GM13977 (cell line): ENCODE measurements at regions not wholly inside any gene's neighbourhood (a gene's known extent, or its start where the extent isn't known, plus 50 kb on each side); places are given as distances from the start of the nearest gene placed in this dataset.

ENCODE experiments used
- DNase-seq: peaks from one replicate; pipeline ENCODE4 v3.0.0; 2012; ENCODE audit warnings: low spot score
- in situ Hi-C: fragments of 300-500 bp; cut with MboI; formaldehyde crosslinking; loops from one replicate; pipeline ENCODE4 v1.12.0; 2022; ENCODE audit warnings: low sequenced_read_pairs, low pct_unique_long_range_greater_than_20kb, mixed read lengths, inconsistent platforms; ENCODE audit not compliant: unreplicated experiment
- TF ChIP-seq, protein P1 (sequence below): IDR thresholded peaks from 2 replicates; pipeline ENCODE4 v1.5.1; 2012; ENCODE audit warnings: mild to moderate bottlenecking, control low read depth; ENCODE audit not compliant: insufficient read depth; ENCODE audit errors: extremely low read depth, missing control alignments

DNA sequence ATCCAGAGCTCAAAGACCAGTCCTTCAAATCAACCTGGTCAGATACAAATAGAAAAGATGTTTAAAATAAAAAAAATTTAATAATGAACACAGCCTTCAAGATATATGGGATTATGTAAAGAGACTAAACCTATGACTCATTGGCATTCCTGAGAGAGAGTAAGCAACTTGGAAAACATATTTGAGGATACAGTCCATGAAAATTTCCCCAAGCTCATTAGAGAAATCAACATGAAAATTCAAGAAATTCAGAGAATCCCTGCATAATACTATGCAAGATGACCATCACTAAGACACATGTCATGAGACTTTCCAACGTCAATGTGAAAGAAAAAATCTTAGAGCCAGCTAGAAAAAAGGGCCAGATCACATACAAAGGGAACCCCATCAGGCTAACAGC lies 512.9 kb upstream of the PTGER4 start:
- in situ Hi-C loops: no loop called here
- TF ChIP-seq, protein P1, sequence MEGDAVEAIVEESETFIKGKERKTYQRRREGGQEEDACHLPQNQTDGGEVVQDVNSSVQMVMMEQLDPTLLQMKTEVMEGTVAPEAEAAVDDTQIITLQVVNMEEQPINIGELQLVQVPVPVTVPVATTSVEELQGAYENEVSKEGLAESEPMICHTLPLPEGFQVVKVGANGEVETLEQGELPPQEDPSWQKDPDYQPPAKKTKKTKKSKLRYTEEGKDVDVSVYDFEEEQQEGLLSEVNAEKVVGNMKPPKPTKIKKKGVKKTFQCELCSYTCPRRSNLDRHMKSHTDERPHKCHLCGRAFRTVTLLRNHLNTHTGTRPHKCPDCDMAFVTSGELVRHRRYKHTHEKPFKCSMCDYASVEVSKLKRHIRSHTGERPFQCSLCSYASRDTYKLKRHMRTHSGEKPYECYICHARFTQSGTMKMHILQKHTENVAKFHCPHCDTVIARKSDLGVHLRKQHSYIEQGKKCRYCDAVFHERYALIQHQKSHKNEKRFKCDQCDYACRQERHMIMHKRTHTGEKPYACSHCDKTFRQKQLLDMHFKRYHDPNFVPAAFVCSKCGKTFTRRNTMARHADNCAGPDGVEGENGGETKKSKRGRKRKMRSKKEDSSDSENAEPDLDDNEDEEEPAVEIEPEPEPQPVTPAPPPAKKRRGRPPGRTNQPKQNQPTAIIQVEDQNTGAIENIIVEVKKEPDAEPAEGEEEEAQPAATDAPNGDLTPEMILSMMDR: no peak
- no peak for DNase-seq

DNA sequence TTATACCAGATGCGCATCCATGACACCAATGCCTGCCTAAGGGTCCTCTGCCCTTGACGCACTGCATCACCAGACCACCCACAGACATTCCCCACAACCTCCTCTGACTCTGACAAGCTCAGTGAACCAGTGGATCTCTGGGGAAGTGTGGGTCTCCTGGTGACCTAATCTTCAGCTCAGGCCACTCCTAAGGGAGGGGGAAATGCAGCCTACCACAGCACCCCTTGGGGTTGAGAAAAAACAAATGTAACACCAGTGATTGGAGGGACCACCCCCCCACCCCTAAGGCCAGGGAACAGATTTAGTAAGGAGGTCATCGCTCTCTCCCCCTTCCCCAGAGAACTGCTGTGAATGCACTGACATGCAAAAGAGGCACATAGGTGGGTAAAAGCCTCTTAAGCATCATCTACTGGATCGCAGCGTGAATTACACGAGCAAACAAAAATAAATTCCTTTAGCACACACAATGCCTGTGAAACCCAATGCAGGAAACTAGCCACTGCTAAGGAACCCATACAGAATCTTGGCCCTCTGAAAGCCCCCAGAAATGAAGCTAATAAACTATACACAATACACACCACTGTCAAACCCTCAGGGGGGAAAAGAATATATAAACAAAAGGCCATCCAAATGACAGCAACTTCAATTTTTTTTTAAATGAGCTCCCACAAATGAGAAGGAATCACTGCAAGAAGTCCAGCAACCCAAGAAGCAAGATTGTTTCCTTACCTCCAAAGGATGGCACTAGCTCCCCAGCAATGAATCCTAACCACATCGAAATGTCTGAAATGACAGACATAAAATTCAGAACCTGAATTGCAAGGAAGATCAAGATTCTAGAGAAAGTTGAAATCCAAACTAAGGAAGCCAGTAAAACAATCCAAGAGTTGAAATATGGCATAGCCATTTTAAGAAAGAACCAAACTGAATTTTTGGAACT lies 513.7 kb upstream of the PTGER4 start:
- DNase-seq: no peak
- in situ Hi-C loops: no loop called here
- TF ChIP-seq, protein P1: peak; percentile 5

DNA sequence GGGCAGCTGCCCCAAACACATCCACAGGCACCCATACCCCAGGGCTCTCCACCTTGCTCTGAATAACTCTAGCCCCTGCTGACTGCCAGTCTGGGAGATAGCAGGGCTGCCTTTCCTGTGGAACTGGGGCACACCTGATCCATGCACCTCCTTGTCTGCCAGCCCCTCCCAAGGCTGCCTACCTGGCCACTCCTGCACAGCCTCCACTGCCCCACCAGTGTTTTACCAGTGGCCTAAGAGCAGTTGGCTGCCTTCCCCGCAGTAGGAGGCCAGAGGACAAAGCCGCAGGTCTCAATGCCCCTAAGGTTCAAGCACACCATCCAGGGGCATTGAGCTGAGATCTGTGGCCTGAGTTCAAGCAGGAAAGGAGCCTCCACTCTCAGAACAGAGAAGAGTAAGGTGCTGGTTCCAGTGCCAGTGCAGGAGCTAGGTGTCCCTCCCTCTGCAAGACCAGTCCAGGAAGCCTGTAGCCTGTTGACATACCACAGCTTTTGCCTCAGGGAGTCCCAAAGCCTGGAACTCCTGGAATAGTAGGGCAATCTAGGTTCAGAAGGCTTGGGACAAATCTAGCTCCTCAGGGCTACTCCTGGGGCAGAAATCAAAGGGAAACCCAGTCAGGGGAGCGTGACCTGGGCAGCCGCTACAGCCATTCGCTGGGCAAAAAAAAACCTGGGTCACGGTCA lies 514.5 kb upstream of the PTGER4 start:
- DNase-seq: no peak
- TF ChIP-seq, protein P1: no peak
- in situ Hi-C loops: no loop called here

- in situ Hi-C loops: no loop called here
- TF ChIP-seq, protein P1: no peak
- no peak for DNase-seq
Observed at GRCh38 chr5:40160435-40160834, 519.3 kb upstream of the PTGER4 start.

GRCh38 chr5:40154194-40154593 lies 525.5 kb upstream of the PTGER4 start:
- in situ Hi-C loops: no loop called here
- DNase-seq: no peak
- TF ChIP-seq, protein P1: no peak

- DNase-seq: no peak
- TF ChIP-seq, protein P1: no peak
- in situ Hi-C loops: no loop called here
Observed at GRCh38 chr5:40150896-40151295, 528.8 kb upstream of the PTGER4 start.
